ENCODE measurements at regions not wholly inside any gene's neighbourhood (a gene's known extent, or its start where the extent isn't known, plus 50 kb on each side); places are given as distances from the start of the nearest gene placed in this dataset.

GRCh38 chr2:19051203-19051831, 307.1 kb downstream of the OSR1 start:
- no peak overlapping the region for H3K4me3 ChIP-seq (ENCODE audit: low read length)
- no peaks in the 10 kb centered on the region for H3K27me3 ChIP-seq (replicated peaks; ENCODE audit: control insufficient read depth, insufficient read depth, low read length)
- H3K9ac ChIP-seq (ENCODE audit: low read length): no peak overlapping the region
- no peak for DNase-seq (ENCODE audit: low read depth)
- H3K9me3 ChIP-seq (ENCODE audit: control insufficient read depth, low read length): no peaks in the 10 kb centered on the region
- peaks cover 15% of the 10 kb centered on the region for H3K4me1 ChIP-seq (ENCODE audit: control insufficient read depth, insufficient read depth, low read length)
- no peaks in the 10 kb centered on the region for H3K36me3 ChIP-seq (ENCODE audit: control insufficient read depth, insufficient read depth, low read length, severe bottlenecking)

- Histone ChIP-seq H3K4me3 (ENCODE audit: low read length) (no peak overlapping the region), H3K36me3 (ENCODE audit: control insufficient read depth, insufficient read depth, low read length, severe bottlenecking) (no peaks in the 10 kb centered on the region), H3K4me1 (ENCODE audit: control insufficient read depth, insufficient read depth, low read length) (peaks cover 16% of the 10 kb centered on the region), H3K9ac (ENCODE audit: low read length) (no peak overlapping the region), H3K9me3 (ENCODE audit: control insufficient read depth, low read length) (no peaks in the 10 kb centered on the region), H3K27me3 (replicated peaks; ENCODE audit: control insufficient read depth, insufficient read depth, low read length) (no peaks in the 10 kb centered on the region)
- no peak for DNase-seq (ENCODE audit: low read depth)
These were observed 308.1 kb downstream of the OSR1 start for GRCh38 chr2:19050354-19050753.

GRCh38 chr2:19048593-19049266, 309.7 kb downstream of the OSR1 start:
- Histone ChIP-seq H3K27me3 (replicated peaks; ENCODE audit: control insufficient read depth, insufficient read depth, low read length) (no peaks in the 10 kb centered on the region), H3K36me3 (ENCODE audit: control insufficient read depth, insufficient read depth, low read length, severe bottlenecking) (no peaks in the 10 kb centered on the region), H3K4me1 (ENCODE audit: control insufficient read depth, insufficient read depth, low read length) (peaks cover 21% of the 10 kb centered on the region), H3K9me3 (ENCODE audit: control insufficient read depth, low read length) (no peaks in the 10 kb centered on the region), H3K9ac (ENCODE audit: low read length) (no peak overlapping the region), H3K4me3 (ENCODE audit: low read length) (no peak overlapping the region)
- no peak for DNase-seq (ENCODE audit: low read depth)

GRCh38 chr2:19046986-19047780, 311.2 kb downstream of the OSR1 start:
- H3K9ac ChIP-seq (ENCODE audit: low read length): no peak overlapping the region
- H3K4me1 ChIP-seq (ENCODE audit: control insufficient read depth, insufficient read depth, low read length): peaks cover 21% of the 10 kb centered on the region
- H3K9me3 ChIP-seq (ENCODE audit: control insufficient read depth, low read length): no peaks in the 10 kb centered on the region
- H3K4me3 ChIP-seq (ENCODE audit: low read length): no peak overlapping the region
- H3K27me3 ChIP-seq (replicated peaks; ENCODE audit: control insufficient read depth, insufficient read depth, low read length): no peaks in the 10 kb centered on the region
- DNase-seq (ENCODE audit: low read depth): no peak
- no peaks in the 10 kb centered on the region for H3K36me3 ChIP-seq (ENCODE audit: control insufficient read depth, insufficient read depth, low read length, severe bottlenecking)

GRCh38 chr2:19045151-19045550, 313.3 kb downstream of the OSR1 start:
- Histone ChIP-seq H3K4me1 (ENCODE audit: control insufficient read depth, insufficient read depth, low read length) (peaks cover 17% of the 10 kb centered on the region), H3K27me3 (replicated peaks; ENCODE audit: control insufficient read depth, insufficient read depth, low read length) (no peaks in the 10 kb centered on the region), H3K9ac (ENCODE audit: low read length) (peak overlapping the region; percentile 28), H3K36me3 (ENCODE audit: control insufficient read depth, insufficient read depth, low read length, severe bottlenecking) (no peaks in the 10 kb centered on the region), H3K9me3 (ENCODE audit: control insufficient read depth, low read length) (no peaks in the 10 kb centered on the region), H3K4me3 (ENCODE audit: low read length) (no peak overlapping the region)
- no peak for DNase-seq (ENCODE audit: low read depth)

GRCh38 chr2:19043893-19044292, 314.5 kb downstream of the OSR1 start:
- Histone ChIP-seq H3K9me3 (ENCODE audit: control insufficient read depth, low read length) (no peaks in the 10 kb centered on the region), H3K36me3 (ENCODE audit: control insufficient read depth, insufficient read depth, low read length, severe bottlenecking) (no peaks in the 10 kb centered on the region), H3K9ac (ENCODE audit: low read length) (no peak overlapping the region), H3K4me3 (ENCODE audit: low read length) (no peak overlapping the region), H3K27me3 (replicated peaks; ENCODE audit: control insufficient read depth, insufficient read depth, low read length) (no peaks in the 10 kb centered on the region), H3K4me1 (ENCODE audit: control insufficient read depth, insufficient read depth, low read length) (peaks cover 23% of the 10 kb centered on the region)
- no peak for DNase-seq (ENCODE audit: low read depth)

- no peaks in the 10 kb centered on the region for H3K9me3 ChIP-seq (ENCODE audit: control insufficient read depth, low read length)
- no peaks in the 10 kb centered on the region for H3K27me3 ChIP-seq (replicated peaks; ENCODE audit: control insufficient read depth, insufficient read depth, low read length)
- H3K4me1 ChIP-seq (ENCODE audit: control insufficient read depth, insufficient read depth, low read length): peaks cover 26% of the 10 kb centered on the region
- H3K36me3 ChIP-seq (ENCODE audit: control insufficient read depth, insufficient read depth, low read length, severe bottlenecking): no peaks in the 10 kb centered on the region
- no peak overlapping the region for H3K4me3 ChIP-seq (ENCODE audit: low read length)
- no peak overlapping the region for H3K9ac ChIP-seq (ENCODE audit: low read length)
- no peak for DNase-seq (ENCODE audit: low read depth)
These were observed 316.9 kb downstream of the OSR1 start for GRCh38 chr2:19041434-19042041.

GRCh38 chr2:19038071-19039015, 320.1 kb downstream of the OSR1 start:
- no peaks in the 10 kb centered on the region for H3K36me3 ChIP-seq (ENCODE audit: control insufficient read depth, insufficient read depth, low read length, severe bottlenecking)
- H3K9ac ChIP-seq (ENCODE audit: low read length): peak overlapping the region; percentile 4
- peak; percentile 85 for DNase-seq (ENCODE audit: low read depth)
- no peaks in the 10 kb centered on the region for H3K9me3 ChIP-seq (ENCODE audit: control insufficient read depth, low read length)
- no peak overlapping the region for H3K4me3 ChIP-seq (ENCODE audit: low read length)
- no peaks in the 10 kb centered on the region for H3K27me3 ChIP-seq (replicated peaks; ENCODE audit: control insufficient read depth, insufficient read depth, low read length)
- H3K4me1 ChIP-seq (ENCODE audit: control insufficient read depth, insufficient read depth, low read length): peaks cover 35% of the 10 kb centered on the region

GRCh38 chr2:19036091-19036490, 322.3 kb downstream of the OSR1 start:
- no peaks in the 10 kb centered on the region for H3K9me3 ChIP-seq (ENCODE audit: control insufficient read depth, low read length)
- no peaks in the 10 kb centered on the region for H3K27me3 ChIP-seq (replicated peaks; ENCODE audit: control insufficient read depth, insufficient read depth, low read length)
- peaks cover 35% of the 10 kb centered on the region for H3K4me1 ChIP-seq (ENCODE audit: control insufficient read depth, insufficient read depth, low read length)
- no peaks in the 10 kb centered on the region for H3K36me3 ChIP-seq (ENCODE audit: control insufficient read depth, insufficient read depth, low read length, severe bottlenecking)
- no peak for DNase-seq (ENCODE audit: low read depth)
- H3K9ac ChIP-seq (ENCODE audit: low read length): no peak overlapping the region
- no peak overlapping the region for H3K4me3 ChIP-seq (ENCODE audit: low read length)

GRCh38 chr2:19035238-19035637, 323.2 kb downstream of the OSR1 start:
- peak; percentile 85 for DNase-seq (ENCODE audit: low read depth)
- Histone ChIP-seq H3K4me3 (ENCODE audit: low read length) (peak overlapping the region; percentile 2), H3K36me3 (ENCODE audit: control insufficient read depth, insufficient read depth, low read length, severe bottlenecking) (no peaks in the 10 kb centered on the region), H3K27me3 (replicated peaks; ENCODE audit: control insufficient read depth, insufficient read depth, low read length) (no peaks in the 10 kb centered on the region), H3K4me1 (ENCODE audit: control insufficient read depth, insufficient read depth, low read length) (peaks cover 35% of the 10 kb centered on the region), H3K9me3 (ENCODE audit: control insufficient read depth, low read length) (no peaks in the 10 kb centered on the region), H3K9ac (ENCODE audit: low read length) (no peak overlapping the region)

Measured in adipocyte (in vitro differentiated cells).